ENCODE measurements at regions not wholly inside any gene's neighbourhood (a gene's known extent, or its start where the extent isn't known, plus 50 kb on each side); places are given as distances from the start of the nearest gene placed in this dataset.
"Not testable (repeated sequence)": the region's sequence is repeated elsewhere in the genome, so short reads cannot be mapped to it uniquely, and the experiment has no call there.

DNA sequence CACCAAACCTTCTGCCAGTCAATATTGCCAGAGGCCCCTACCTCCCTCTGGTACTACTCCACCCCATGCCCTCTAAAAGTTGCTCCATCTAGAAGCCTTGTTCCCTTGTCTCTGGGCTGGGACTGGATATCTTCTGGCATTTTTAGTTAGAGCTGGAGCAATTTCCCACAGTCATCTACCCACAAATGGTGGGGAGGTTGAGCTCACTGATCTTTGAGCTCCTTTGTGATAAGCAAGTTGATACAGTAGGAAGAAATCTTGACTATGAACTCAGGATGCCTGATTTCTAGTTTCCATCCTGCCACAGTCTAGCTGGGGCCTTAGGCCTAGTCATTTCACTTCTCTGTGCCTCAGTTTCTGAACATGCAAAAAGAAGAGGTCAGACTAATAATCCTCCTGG, 155.0 kb downstream of the MAIP1 start:
- no peak for TF ChIP-seq CTCF (IDR thresholded peaks at IDR 0.05; ENCODE audit: extremely low read depth, missing control alignments)
- DNase-seq (ENCODE audit: low spot score): no peak

GRCh38 chr2:200113016-200113799, 157.8 kb downstream of the MAIP1 start:
- DNase-seq (ENCODE audit: low spot score): not testable (repeated sequence)

- TF ChIP-seq CTCF (IDR thresholded peaks at IDR 0.05; ENCODE audit: extremely low read depth, missing control alignments): no peak
- DNase-seq (ENCODE audit: low spot score): no peak
These were observed 163.9 kb downstream of the MAIP1 start for GRCh38 chr2:200119236-200119635.

DNA sequence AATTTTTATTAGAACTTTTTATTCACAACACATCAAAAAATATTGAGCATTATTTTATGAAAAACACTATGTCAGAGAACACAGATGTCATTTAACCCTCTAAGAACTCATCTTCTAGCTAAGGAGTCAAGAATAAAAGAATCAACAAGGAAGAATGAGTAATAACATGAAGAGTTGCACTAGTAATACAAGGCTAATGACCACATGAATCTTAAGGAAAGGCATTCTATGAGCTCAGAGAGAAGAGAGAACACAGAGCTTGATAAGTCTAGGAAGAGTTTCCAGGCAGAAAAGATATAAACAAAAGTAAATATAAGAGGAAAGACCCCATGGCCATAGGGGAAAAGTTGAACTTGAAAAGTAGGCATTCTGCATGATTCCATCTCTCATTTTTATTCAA, 166.5 kb downstream of the MAIP1 start:
- no peak for DNase-seq (ENCODE audit: low spot score)
- TF ChIP-seq CTCF (IDR thresholded peaks at IDR 0.05; ENCODE audit: extremely low read depth, missing control alignments): no peak

- TF ChIP-seq CTCF (IDR thresholded peaks at IDR 0.05; ENCODE audit: extremely low read depth, missing control alignments): no peak
- DNase-seq (ENCODE audit: low spot score): no peak
These were observed 167.3 kb downstream of the MAIP1 start for GRCh38 chr2:200122683-200123082.

- DNase-seq (ENCODE audit: low spot score): not testable (repeated sequence)
These were observed 169.4 kb downstream of the MAIP1 start for GRCh38 chr2:200124665-200125368.

DNA sequence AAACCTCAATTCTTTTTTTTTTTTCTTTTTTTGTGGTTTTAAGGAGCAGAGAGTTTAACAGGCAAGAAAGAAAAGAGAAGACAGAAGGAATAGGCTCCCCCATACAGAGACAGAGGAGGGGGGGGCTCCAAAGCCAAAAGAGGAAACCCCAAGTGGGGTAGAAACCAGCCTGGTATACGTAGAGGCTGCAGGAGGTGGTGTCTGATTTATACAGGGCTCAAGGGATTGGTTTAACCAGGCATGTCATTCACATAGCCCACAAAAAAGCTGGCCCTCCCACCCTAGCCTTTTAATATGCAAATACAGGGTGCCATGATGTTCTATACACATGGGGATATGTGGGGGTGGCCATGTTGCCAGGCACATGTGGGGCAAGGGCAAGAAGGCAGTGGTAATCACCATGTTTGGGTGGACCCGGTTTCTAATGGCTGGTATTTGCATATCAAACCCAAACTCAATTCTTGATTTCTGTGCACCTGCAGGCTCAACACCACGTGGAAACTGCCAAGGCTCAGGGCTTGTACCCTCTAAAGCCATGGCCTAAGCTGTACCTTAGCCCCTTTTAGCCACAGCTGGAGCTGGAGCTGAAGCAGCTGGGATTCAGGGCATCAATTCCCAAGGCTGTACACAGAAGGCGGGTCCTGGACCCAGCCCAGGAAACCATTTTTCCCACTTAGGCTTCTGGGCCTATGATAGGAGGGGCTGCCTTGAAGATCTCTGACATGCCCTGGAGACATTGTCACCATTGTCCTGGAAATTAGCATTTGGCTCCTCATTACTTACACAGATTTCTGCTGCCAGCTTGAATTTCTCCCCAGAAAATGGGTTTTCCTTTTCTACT, 170.3 kb downstream of the MAIP1 start:
- TF ChIP-seq CTCF (IDR thresholded peaks at IDR 0.05; ENCODE audit: extremely low read depth, missing control alignments): no peak
- DNase-seq (ENCODE audit: low spot score): no peak

- DNase-seq (ENCODE audit: low spot score): not testable (repeated sequence)
These were observed 170.9 kb downstream of the MAIP1 start for GRCh38 chr2:200126285-200126670.

GRCh38 chr2:200126680-200127079, 171.3 kb downstream of the MAIP1 start:
- DNase-seq (ENCODE audit: low spot score): not testable (repeated sequence)

All from GM20000 (cell line).